ENCODE measurements at regions not wholly inside any gene's neighbourhood (a gene's known extent, or its start where the extent isn't known, plus 50 kb on each side); places are given as distances from the start of the nearest gene placed in this dataset.

GRCh38 chr6:119633461-119633860 lies 283.9 kb upstream of the MAN1A1 start:
- Histone ChIP-seq H2AFZ (replicated peaks; ENCODE audit: low read length, poor library complexity) (no peak overlapping the region), H2AK5ac (ENCODE audit: low read depth, low read length) (no peak overlapping the region), H3K9ac (ENCODE audit: low read depth, low read length) (no peak overlapping the region), H2BK15ac (ENCODE audit: low read depth, low read length) (no peak overlapping the region), H3K4me2 (ENCODE audit: low read depth, low read length) (no peak overlapping the region), H3K23ac (ENCODE audit: low read depth, low read length) (no peak overlapping the region), H3K27ac (ENCODE audit: insufficient read depth, low read length) (no peak overlapping the region), H3K9me3 (ENCODE audit: control insufficient read depth, insufficient read depth, low read length) (no peaks in the 10 kb centered on the region), H4K5ac (ENCODE audit: low read depth, low read length) (no peak overlapping the region), H2BK20ac (ENCODE audit: low read depth, low read length) (no peak overlapping the region), H3K56ac (ENCODE audit: extremely low read depth, insufficient read depth, low read length) (no peak overlapping the region), H3K4me3 (ENCODE audit: insufficient read depth, low read depth, low read length) (no peak overlapping the region), H2BK120ac (ENCODE audit: low read depth, low read length) (no peak overlapping the region), H3K79me1 (ENCODE audit: low read depth in 1 of 2, low read length in 2 of 2) (no peaks in the 10 kb centered on the region), H2BK5ac (ENCODE audit: low read depth, low read length, poor library complexity, severe bottlenecking) (no peak overlapping the region), H3K14ac (replicated peaks; ENCODE audit: low read depth, low read length) (no peak overlapping the region), H4K8ac (ENCODE audit: low read depth in 2 of 2, low read length in 2 of 2) (no peak overlapping the region), H3K36me3 (ENCODE audit: control insufficient read depth, insufficient read depth, low read length) (no peaks in the 10 kb centered on the region), H4K91ac (ENCODE audit: insufficient read depth, low read depth, low read length) (no peak overlapping the region), H3K4me1 (ENCODE audit: control insufficient read depth, insufficient read depth, low read length) (no peaks in the 10 kb centered on the region), H2AK9ac (replicated peaks; ENCODE audit: low read depth, low read length, poor library complexity) (no peak overlapping the region), H3K27me3 (ENCODE audit: control insufficient read depth, insufficient read depth, low read length) (no peaks in the 10 kb centered on the region), H3K4ac (ENCODE audit: low read depth, low read length) (no peak overlapping the region), H3K18ac (ENCODE audit: low read depth, low read length) (no peak overlapping the region), H4K20me1 (ENCODE audit: insufficient read depth, low read length) (no peaks in the 10 kb centered on the region), H3K9me1 (ENCODE audit: insufficient read depth, low read length) (no peaks in the 10 kb centered on the region)
- ChIA-PET POLR2A (ENCODE audit: unreplicated experiment) (no interaction called here), CTCF (no interaction called here)
- no TSS peak for BruUV-seq (replicated peaks)
- TF ChIP-seq CHD1 (IDR thresholded peaks at IDR 0.05; ENCODE audit: low read depth, low read length) (no peak), CTCF (conservative IDR thresholded peaks at IDR 0.05; ENCODE audit: low read depth, low read length) (no peak), RAD21 (IDR thresholded peaks at IDR 0.05; ENCODE audit: low read length) (no peak), ELK1 (IDR thresholded peaks at IDR 0.05; ENCODE audit: borderline replicate concordance, low read depth, low read length) (no peak), CEBPB (IDR thresholded peaks at IDR 0.05; ENCODE audit: low read depth, low read length) (no peak), SMC3 (IDR thresholded peaks at IDR 0.05; ENCODE audit: low read depth, low read length) (no peak), BHLHE40 (IDR thresholded peaks at IDR 0.05; ENCODE audit: low read depth, low read length) (no peak), POLR2A (IDR thresholded peaks at IDR 0.05; ENCODE audit: low read depth, low read length) (no peak), MAFK (IDR thresholded peaks at IDR 0.05; ENCODE audit: low read depth, low read length) (no peak)
- DNase-seq = no peak
- intact Hi-C loops (cut with micrococcal nuclease) = no loop called here
- WGBS, 2 experiments (ENCODE audit: extremely low coverage in 2 of 2, insufficient read length in 1 of 2) = no CpG with 5 or more reads among the region's 3 CpGs
- in situ Hi-C loops (cut with MboI; ENCODE audit: low sequenced_read_pairs) = no loop called here
- dilution Hi-C loops (cut with HindIII; ENCODE audit: low sequenced_read_pairs, unreplicated experiment) = no loop called here
- no peak for ATAC-seq (ENCODE audit: low read depth)

Measured in IMR-90 (cell line).